ENCODE measurements at regions not wholly inside any gene's neighbourhood (a gene's known extent, or its start where the extent isn't known, plus 50 kb on each side); places are given as distances from the start of the nearest gene placed in this dataset.

DNA sequence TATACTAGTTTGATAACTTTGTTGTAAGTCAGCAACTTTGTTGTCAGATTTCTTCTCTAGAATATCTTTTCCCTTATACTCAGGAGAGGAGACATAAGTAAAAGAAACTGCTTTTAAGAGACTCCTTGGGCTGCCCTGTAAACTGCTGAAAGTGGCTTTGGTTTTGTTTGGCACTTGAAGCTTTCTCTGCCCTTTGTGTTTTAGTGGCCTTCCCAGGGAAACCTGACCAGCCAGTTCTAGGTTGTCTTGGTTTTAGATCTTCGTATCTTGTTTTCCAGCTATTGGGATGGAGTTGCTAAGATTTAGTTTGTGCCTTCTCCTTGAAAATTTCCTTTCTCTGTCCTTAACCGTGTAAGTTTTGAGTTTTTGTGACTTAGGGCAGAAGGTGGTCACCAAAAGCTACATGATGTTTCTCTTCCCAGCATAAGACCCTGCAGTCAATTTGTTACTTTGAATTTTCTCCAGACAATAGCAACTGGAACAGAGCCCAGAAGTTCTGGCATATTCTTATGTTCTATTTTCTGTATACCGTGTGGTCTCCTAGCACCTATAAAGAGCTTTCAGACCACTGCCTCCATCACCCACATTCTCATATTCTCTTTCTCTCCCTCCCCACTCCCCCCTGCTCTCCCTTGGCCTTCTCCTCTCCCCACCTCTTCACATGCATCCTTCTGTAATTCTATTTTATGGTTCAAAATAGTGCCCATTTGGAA, 81.1 kb downstream of the BOLA3 start:
- DNase-seq = no peak

DNA sequence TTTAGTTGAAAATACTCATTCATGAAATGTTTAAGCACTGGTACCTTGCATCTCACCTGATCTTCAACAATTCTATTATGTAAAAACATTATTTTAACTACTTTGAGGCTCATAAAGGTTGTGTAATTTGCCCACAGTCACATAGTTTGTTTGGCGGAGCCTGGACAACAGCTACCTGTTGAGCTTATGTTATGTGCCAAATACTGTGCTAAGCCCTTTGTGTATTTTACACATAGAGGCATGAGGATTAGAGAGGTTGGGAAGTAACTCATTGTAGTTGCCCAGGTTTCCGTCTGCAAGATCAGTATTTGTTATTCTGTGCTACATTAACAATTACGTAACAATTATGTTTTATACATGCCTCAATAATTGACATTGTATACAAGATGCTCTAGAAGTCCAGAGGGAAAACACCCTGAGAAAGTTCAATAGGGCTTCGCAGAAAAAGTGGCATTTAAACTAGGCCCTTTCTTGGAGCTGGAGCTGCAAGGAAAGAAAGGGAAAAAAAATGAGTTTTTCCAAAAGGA, 80.4 kb downstream of the BOLA3 start:
- DNase-seq = no peak

DNA sequence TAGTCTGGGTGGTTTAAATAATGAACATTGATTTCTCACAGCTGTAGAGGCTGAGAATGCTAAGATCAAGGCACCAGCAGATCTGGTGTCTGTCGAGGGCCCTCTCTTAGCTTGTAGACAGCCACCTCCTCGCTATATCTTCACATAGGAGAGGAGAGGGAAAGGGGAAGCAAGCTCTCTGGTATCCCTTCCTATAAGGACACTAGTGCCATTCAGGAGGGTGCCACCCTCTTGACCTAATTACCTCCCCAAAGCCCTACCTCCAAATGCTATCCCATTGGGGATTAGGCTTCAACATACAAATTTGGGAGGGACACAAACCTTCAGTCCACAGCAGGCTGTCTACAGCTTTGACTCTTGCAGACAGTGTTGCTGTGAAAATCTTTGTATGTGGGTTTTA, 76.7 kb downstream of the BOLA3 start:
- no peak for DNase-seq

DNA sequence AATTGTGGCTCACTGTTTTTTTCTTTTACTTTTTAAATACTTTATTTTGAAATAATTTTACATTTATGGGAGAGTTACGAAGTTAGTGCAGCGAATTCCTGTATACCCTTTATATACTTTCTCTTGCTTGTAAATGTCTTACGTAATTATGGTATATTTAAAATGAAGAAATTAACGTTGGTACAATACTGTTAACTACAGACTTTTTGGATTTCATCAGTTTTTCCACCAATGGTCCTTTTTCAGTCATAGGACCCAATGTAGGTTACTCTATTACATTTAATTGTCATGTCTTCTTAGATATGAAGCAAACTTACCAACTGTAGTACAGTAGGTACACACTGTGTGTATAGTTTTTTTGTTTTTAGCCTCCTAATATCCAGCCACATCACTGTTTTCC, 76.3 kb downstream of the BOLA3 start:
- no peak for DNase-seq

DNA sequence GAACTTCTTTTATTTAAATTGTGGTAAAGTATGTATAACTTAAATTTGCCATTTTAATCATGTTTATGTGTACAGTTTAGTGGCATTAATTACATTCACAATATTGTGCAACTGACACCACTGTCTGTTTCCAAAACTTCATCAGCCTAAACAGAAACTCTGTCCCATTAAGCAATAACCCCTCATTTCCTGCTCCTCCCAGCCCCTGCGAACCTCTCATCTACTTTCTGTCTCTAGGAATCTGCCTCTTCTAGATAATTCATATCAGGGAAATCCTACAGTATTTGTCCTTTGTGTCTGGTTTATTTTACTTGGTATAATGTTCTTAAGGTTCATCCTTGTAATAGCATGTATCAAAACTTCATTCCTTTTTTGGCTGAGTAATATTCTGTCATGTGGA, 75.1 kb downstream of the BOLA3 start:
- DNase-seq = no peak

DNA sequence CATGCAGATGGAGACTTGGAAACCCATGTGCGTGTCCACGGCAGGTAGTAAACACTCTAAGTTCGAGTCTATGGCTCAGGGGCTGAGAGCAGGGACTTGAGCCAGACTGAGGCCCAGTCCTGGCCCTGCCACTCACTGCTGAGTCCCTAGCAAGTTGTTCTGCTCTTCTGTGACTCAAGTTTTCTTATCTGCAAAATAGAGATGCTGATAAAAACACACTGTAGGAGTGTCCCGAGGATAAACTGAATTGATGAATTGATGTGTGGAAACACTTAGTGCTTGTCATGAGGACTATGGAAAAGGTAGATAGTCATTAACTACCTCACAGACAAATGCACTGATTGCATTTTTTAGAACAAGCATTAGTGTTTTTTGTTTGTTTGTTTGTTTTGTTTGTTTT, 73.2 kb downstream of the BOLA3 start:
- no peak for DNase-seq

DNA sequence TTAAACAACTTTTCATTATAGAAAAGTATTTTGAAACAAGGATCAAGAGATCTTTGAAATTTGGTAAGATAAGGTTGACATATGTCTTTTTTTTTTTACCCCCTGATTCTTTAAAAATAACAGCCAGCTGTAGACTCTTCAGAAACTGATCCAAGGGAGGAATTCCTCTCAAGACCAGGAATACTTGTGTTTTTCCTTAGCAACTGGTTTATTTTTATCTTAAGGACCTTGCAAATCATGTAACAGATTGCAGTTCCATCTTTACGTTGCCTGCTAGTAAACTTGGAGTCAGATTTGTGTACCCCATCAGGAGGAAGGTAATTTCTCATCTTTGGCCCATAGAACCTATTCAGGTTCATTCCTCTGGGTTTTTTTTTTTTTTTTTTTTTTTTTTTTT, 71.6 kb downstream of the BOLA3 start:
- no peak for DNase-seq

DNA sequence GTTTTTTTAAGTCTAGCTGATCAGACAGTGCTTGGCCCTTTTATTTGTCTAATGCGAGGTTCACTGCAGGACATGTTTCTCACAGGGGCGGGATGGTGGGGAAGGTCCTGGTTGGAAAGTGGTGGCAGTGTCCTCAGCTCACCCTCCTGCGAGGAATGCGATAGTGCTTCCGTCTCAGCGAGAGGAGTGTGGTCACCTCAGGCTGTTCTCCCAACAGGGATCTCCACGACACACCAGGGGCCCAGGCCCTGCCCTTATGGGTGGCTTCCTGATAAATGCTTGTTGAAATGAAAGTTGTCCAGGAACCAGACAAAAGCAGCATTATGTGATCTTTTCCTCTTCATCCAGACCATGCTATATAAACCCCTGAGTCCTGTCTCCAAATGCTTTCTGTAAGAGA, 70.1 kb downstream of the BOLA3 start:
- no peak for DNase-seq

DNA sequence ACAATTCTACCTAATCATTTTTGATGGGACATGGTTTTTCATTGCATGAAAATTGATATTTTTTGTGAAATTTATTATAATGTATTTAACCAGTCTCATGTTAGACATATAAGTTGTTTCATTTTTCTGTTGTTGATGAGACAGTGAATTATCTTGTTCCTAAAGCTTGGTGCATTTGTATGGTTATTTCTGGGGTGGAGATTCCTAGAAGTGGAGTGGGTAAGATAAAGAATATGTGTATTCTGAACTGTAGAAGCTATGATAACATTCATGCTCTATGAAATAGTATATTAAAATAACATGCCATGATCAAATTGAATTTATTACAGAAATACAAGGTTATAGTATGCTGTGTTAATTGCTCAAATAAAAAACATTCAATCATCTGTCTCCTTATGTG, 69.2 kb downstream of the BOLA3 start:
- DNase-seq = no peak

DNA sequence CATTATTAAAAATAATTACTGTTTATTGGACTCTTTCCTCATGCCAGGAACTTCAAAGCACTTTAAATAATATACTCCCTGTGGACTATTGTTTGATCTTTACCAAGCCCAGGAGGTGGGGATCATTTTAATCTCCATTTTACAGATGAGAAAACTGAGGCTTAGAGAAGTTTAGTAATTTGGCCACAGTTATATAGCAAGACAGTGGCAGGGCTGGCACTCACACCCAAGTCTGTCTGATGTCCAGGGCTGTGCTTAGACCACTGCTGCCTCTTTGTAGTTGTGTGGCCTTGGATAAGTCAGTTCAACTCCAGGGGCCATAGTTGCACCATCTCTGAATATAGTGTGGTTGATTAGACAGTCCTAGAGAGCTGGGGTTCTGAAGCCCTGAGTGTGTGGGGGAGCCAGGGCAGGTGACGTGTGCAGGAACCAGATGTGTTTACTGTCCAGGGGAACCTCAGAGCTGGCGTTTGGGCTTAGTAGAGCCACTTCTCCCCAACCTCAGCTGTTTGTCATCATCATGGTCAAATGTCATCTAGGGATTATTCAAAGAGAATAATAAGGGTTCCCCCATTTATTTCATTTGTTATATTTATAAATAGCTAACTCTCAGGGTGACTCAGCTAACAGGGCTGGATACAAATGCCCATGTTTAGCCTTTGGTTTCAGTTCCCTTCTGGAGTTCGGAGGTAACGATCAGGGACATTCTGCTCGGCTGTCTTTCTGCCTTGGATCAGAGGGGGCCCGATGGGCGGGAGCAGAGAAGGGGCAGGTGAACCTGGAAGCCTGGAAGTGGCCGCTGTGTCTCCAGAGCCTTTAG, 68.0 kb downstream of the BOLA3 start:
- peak; percentile 30 for DNase-seq

DNA sequence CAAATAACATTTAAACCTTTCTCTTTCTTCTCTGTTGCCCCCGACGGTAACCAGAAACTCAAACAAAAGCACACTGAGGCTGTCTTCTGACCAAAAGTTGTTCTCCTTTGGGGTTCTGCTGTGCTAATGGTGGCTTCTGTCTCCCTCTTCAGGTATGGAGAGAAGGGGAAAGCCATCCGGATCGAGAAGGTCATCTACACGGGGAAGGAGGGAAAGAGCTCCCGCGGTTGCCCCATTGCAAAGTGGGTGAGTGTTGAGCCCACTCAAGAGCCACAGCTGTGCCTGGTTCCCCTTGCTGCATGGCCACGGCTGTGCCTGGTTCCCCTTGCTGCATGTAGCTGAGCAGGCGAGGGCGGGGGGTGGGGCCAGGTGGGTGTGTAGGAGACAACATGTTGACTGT, 67.4 kb downstream of the BOLA3 start:
- DNase-seq = no peak

DNA sequence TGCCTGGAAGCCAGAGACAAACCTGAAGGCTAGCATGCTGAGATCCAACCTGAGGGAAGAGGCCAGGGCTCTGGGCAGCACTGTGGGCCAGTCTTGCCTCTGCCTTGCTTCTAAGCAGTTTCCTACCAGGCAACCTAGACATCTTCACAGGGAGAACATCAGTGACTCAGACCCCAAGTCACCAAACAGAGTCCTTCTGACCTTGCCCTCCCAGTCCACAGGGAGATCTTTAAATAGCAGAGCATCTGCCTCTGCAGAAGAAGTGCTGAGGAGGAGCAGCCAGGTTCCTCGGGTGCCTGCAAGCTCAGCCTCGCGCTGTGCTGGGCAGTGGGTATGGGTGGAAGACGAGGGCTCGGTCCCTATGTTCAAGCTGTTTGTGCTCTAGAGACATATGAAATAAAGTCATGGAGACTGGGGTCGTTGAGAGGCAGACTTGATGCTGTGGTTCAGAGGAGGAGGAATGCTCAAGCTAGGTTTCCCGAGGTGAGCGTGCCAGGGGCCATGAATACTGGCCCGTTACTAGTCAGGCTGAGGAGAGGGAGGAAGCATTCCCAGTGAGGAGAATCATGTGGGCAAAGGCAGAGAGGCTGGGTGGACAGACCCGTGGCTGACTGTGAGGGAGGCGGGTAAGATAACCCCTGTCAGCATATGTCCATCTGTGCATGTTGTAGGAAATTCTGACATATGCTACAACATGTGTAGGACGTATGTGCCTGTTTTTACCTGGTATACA, 66.5 kb downstream of the BOLA3 start:
- no peak for DNase-seq

DNA sequence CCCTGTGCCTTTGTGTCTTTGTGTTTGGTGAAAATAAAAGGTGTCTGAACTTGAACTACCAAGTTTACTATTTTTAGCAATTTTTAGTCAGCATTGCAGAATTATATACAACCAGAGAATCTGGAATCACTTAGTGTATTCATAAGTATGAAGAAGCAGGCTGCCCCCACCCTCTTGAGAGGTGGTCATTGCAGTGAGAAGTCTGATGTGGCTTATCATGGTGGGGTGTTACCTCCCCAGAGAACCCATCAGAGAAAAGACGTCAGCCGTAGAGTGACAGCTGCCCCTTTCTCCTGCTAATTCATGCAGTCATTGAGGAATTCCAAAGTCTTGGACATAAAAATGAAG, 66.0 kb downstream of the BOLA3 start:
- DNase-seq = no peak

DNA sequence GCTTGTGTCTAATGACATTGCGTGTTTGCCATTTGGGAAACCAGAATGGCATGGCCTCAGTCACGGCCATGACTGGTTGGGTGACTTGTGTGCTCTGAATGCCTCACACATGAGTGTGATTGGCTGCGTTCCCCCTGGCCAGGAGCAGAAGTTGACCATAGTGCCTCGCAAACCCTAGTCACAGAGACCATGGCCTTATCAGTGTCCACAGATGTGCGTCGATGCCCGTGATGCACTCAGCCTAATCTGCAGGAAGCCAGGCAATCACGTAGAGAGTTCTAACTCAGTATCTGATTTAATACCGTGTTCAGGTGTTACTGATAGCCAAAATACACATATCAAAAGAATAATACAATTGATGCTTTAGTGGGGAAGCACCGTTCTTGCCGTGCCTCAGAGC, 64.0 kb downstream of the BOLA3 start:
- no peak for DNase-seq
